HAP-1 (cell line): ENCODE measurements at regions not wholly inside any gene's neighbourhood (a gene's known extent, or its start where the extent isn't known, plus 50 kb on each side); places are given as distances from the start of the nearest gene placed in this dataset.

Source experiments
- DNase-seq, 2 experiments: peaks; one replicate each; pipeline ENCODE4 v3.0.0-alpha.2; 2016 to 2020; ENCODE audit warnings: low spot score in 2 of 2
- H3K27me3 ChIP-seq: fragments of 250-450 bp; sonication (Bioruptor Pico); 2 replicates; pipeline ENCODE4 v1.5.1; 2020; ENCODE audit warnings: low read depth, mild to moderate bottlenecking, moderate library complexity
- H3K36me3 ChIP-seq: fragments of 250-450 bp; sonication (Bioruptor Pico); replicated peaks from 2 replicates; pipeline ENCODE4 v1.5.1; 2020; ENCODE audit warnings: mild to moderate bottlenecking
- H3K4me1 ChIP-seq: fragments of 250-450 bp; sonication (Bioruptor Pico); 2 replicates; pipeline ENCODE4 v1.5.1; 2020; ENCODE audit warnings: mild to moderate bottlenecking
- H3K4me3 ChIP-seq: fragments of 250-450 bp; sonication (Bioruptor Pico); 2 replicates; pipeline ENCODE4 v1.5.1; 2020; ENCODE audit warnings: mild to moderate bottlenecking, moderate library complexity
- H3K9me3 ChIP-seq: fragments of 250-450 bp; sonication (Bioruptor Pico); 2 replicates; pipeline ENCODE4 v1.5.1; 2020; ENCODE audit warnings: mild to moderate bottlenecking, moderate library complexity
- in situ Hi-C: fragments of 300-500 bp; cut with MboI; formaldehyde crosslinking; loops from 3 replicates; pipeline ENCODE4 v1.14.3; 2020; ENCODE audit warnings: low sequenced_read_pairs, inconsistent platforms, mixed read lengths

GRCh38 chr2:149808556-149808955, 221.0 kb upstream of the MMADHC start:
- no peaks in the 10 kb centered on the region for H3K9me3 ChIP-seq
- no peaks in the 10 kb centered on the region for H3K4me1 ChIP-seq
- H3K27me3 ChIP-seq: no peaks in the 10 kb centered on the region
- no peaks in the 10 kb centered on the region for H3K36me3 ChIP-seq
- in situ Hi-C loops: no loop called here
- DNase-seq: no peak
- H3K4me3 ChIP-seq: no peak overlapping the region

GRCh38 chr2:149806651-149807050, 219.1 kb upstream of the MMADHC start:
- Histone ChIP-seq H3K36me3 (no peaks in the 10 kb centered on the region), H3K4me1 (no peaks in the 10 kb centered on the region), H3K4me3 (no peak overlapping the region), H3K27me3 (no peaks in the 10 kb centered on the region), H3K9me3 (peaks cover 3% of the 10 kb centered on the region; the same call in 1 of the 2 replicates)
- DNase-seq: no peak
- in situ Hi-C loops: no loop called here

GRCh38 chr2:149800624-149801542, 213.3 kb upstream of the MMADHC start:
- DNase-seq: no peak
- Histone ChIP-seq H3K9me3 (peaks cover 3% of the 10 kb centered on the region; the same call in 1 of the 2 replicates), H3K27me3 (no peaks in the 10 kb centered on the region), H3K4me1 (no peaks in the 10 kb centered on the region), H3K36me3 (no peaks in the 10 kb centered on the region), H3K4me3 (no peak overlapping the region)
- in situ Hi-C loops: no loop called here

GRCh38 chr2:149799013-149799705, 211.6 kb upstream of the MMADHC start:
- Histone ChIP-seq H3K27me3 (no peaks in the 10 kb centered on the region), H3K4me1 (no peaks in the 10 kb centered on the region), H3K9me3 (peaks cover 3% of the 10 kb centered on the region; the same call in 1 of the 2 replicates), H3K36me3 (no peaks in the 10 kb centered on the region), H3K4me3 (no peak overlapping the region)
- peak in 1 of 2 experiments; percentile 7 for DNase-seq
- in situ Hi-C loops: no loop called here

- in situ Hi-C loops: no loop called here
- no peak for DNase-seq
- H3K4me3 ChIP-seq: no peak overlapping the region
- no peaks in the 10 kb centered on the region for H3K27me3 ChIP-seq
- no peaks in the 10 kb centered on the region; the same call in 1 of the 2 replicates for H3K9me3 ChIP-seq
- no peaks in the 10 kb centered on the region for H3K4me1 ChIP-seq
- no peaks in the 10 kb centered on the region for H3K36me3 ChIP-seq
Observed at GRCh38 chr2:149797030-149797429, 209.5 kb upstream of the MMADHC start.

- in situ Hi-C loops: no loop called here
- no peak overlapping the region for H3K4me3 ChIP-seq
Observed at GRCh38 chr2:149789549-149789948, 202.0 kb upstream of the MMADHC start.

GRCh38 chr2:149787206-149787605, 199.6 kb upstream of the MMADHC start:
- Histone ChIP-seq H3K4me3 (no peak overlapping the region), H3K36me3 (no peaks in the 10 kb centered on the region), H3K9me3 (no peaks in the 10 kb centered on the region), H3K4me1 (no peaks in the 10 kb centered on the region), H3K27me3 (no peaks in the 10 kb centered on the region)
- DNase-seq: no peak
- in situ Hi-C loops: no loop called here

More at GRCh38 chr2:149789549-149789948, 202.0 kb upstream of the MMADHC start:
- Histone ChIP-seq H3K9me3 (no peaks in the 10 kb centered on the region), H3K4me1 (no peaks in the 10 kb centered on the region), H3K36me3 (no peaks in the 10 kb centered on the region), H3K27me3 (no peaks in the 10 kb centered on the region)
- no peak for DNase-seq

- Histone ChIP-seq H3K9me3 (no peaks in the 10 kb centered on the region), H3K4me1 (peaks cover 10% of the 10 kb centered on the region), H3K36me3 (no peaks in the 10 kb centered on the region), H3K4me3 (no peak overlapping the region), H3K27me3 (peaks cover 2% of the 10 kb centered on the region; the same call in 1 of the 2 replicates)
- in situ Hi-C loops: no loop called here
- no peak for DNase-seq
Observed at GRCh38 chr2:149783284-149783683, 195.7 kb upstream of the MMADHC start.

GRCh38 chr2:149782572-149782971, 195.0 kb upstream of the MMADHC start:
- Histone ChIP-seq H3K9me3 (no peaks in the 10 kb centered on the region), H3K27me3 (peaks cover 2% of the 10 kb centered on the region; the same call in 1 of the 2 replicates), H3K36me3 (no peaks in the 10 kb centered on the region), H3K4me3 (no peak overlapping the region), H3K4me1 (peaks cover 10% of the 10 kb centered on the region)
- in situ Hi-C loops: no loop called here
- DNase-seq: no peak

GRCh38 chr2:149781263-149781808, 193.8 kb upstream of the MMADHC start:
- Histone ChIP-seq H3K4me3 (no peak overlapping the region), H3K36me3 (no peaks in the 10 kb centered on the region), H3K4me1 (peaks cover 10% of the 10 kb centered on the region), H3K9me3 (no peaks in the 10 kb centered on the region), H3K27me3 (peaks cover 2% of the 10 kb centered on the region; the same call in 1 of the 2 replicates)
- in situ Hi-C loops: no loop called here
- DNase-seq: peak in 1 of 2 experiments; percentile 6

- no peak for DNase-seq
- H3K36me3 ChIP-seq: no peaks in the 10 kb centered on the region
- in situ Hi-C loops: no loop called here
- no peak overlapping the region for H3K4me3 ChIP-seq
- H3K4me1 ChIP-seq: no peaks in the 10 kb centered on the region; the same call in 1 of the 2 replicates
- no peaks in the 10 kb centered on the region for H3K27me3 ChIP-seq
- H3K9me3 ChIP-seq: no peaks in the 10 kb centered on the region
Observed at GRCh38 chr2:149773006-149773405, 185.4 kb upstream of the MMADHC start.

GRCh38 chr2:149768320-149768799, 180.8 kb upstream of the MMADHC start:
- in situ Hi-C loops: no loop called here
- H3K4me1 ChIP-seq: no peaks in the 10 kb centered on the region; the same call in 1 of the 2 replicates
- H3K4me3 ChIP-seq: no peak overlapping the region
- no peaks in the 10 kb centered on the region for H3K27me3 ChIP-seq
- H3K9me3 ChIP-seq: no peaks in the 10 kb centered on the region
- no peak for DNase-seq
- H3K36me3 ChIP-seq: no peaks in the 10 kb centered on the region

GRCh38 chr2:149767516-149767974, 180.0 kb upstream of the MMADHC start:
- no peaks in the 10 kb centered on the region for H3K36me3 ChIP-seq
- no peak for DNase-seq

More at GRCh38 chr2:149767516-149767974, 180.0 kb upstream of the MMADHC start:
- Histone ChIP-seq H3K27me3 (no peaks in the 10 kb centered on the region), H3K4me1 (no peaks in the 10 kb centered on the region; the same call in 1 of the 2 replicates), H3K9me3 (no peaks in the 10 kb centered on the region), H3K4me3 (no peak overlapping the region)
- in situ Hi-C loops: no loop called here
